HG02943 (cell line): ENCODE measurements at regions not wholly inside any gene's neighbourhood (a gene's known extent, or its start where the extent isn't known, plus 50 kb on each side); places are given as distances from the start of the nearest gene placed in this dataset.
A peak's percentile ranks its signal among the peaks of the same experiment; 100 is the strongest.
"Not testable (repeated sequence)": the region's sequence is repeated elsewhere in the genome, so short reads cannot be mapped to it uniquely, and the experiment has no call there.

Source experiments
- ATAC-seq: cut with Tn5 transposase; IDR thresholded peaks from one replicate; pipeline ENCODE4 v1.9.1; 2021; ENCODE audit warnings: mild to moderate bottlenecking, low read depth, moderate library complexity; ENCODE audit not compliant: unreplicated experiment

GRCh38 chr1:172793823-172794222, 134.9 kb downstream of the FASLG start:
- ATAC-seq = no peak

- ATAC-seq = no peak
Observed at GRCh38 chr1:172795741-172796140, 136.8 kb downstream of the FASLG start.

- ATAC-seq = not testable (repeated sequence)
Observed at GRCh38 chr1:172799804-172800203, 140.9 kb downstream of the FASLG start.

DNA sequence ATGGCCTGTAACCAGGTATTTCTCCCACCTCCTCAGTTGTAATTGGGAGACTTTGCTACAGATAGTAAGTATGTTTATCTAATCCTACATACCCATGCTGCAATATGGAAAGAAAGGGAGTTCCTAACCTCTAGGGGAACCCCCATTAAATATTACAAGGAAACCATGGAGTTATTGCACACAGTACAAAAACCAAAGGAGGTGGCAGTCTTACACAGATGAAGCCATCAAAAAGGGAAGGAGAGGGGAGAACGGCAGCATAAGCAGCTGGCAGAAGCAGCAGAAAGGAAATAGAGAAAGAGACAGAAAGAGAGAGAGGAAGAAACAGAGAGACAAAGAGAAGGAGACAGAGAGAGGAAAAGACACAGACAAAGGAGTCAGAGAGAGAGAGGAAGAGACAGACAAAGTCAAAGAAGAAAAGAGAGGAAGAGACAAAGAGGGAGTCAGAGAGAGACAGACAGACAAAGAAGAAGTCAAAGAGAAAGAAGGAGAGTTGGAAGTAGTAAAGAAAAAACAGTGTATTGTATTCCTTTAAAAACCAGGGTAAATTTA, 142.9 kb downstream of the FASLG start:
- ATAC-seq = no peak

DNA sequence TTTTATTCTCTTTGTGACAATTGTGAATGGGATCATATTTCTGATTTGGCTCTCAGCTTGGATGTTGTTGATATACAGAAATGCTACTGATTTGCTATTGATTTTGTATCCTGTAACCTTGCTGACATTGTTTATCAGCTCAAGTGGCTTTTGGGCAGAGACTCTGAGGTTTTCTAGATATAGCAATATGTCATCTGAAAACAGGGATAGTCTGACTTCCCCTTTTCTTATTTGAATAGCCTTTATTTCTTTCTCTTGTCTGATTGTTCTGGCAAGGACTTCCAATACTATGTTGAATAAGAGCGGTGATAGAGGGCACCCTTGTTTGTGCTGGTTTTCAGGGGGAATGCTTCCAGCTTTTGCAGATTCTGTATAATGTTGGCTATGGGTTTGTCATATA, 150.8 kb downstream of the FASLG start:
- ATAC-seq = no peak

GRCh38 chr1:172810480-172811175, 151.7 kb downstream of the FASLG start:
- no peak for ATAC-seq

- no peak for ATAC-seq
Observed at GRCh38 chr1:172811694-172812093, 152.8 kb downstream of the FASLG start.

- no peak for ATAC-seq
Observed at GRCh38 chr1:172812118-172812517, 153.2 kb downstream of the FASLG start.

DNA sequence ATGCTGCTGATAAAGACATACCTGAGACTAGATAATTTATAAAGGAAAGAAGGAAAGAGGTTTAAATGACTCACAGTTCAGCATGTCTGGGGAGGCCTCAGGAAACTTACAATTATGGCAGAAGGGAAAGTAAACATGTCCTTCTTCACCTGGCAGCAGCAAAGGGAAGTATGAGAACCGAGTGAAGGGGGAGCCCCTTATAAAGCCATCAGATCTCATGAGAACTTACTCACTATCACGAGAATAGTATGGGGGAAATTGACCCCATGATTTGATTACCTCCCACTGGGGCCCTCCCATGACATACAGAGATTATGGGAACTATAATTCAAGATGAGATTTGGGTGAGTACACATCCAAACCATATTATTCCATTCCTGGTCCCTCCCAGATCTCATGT, 154.4 kb downstream of the FASLG start:
- no peak for ATAC-seq

DNA sequence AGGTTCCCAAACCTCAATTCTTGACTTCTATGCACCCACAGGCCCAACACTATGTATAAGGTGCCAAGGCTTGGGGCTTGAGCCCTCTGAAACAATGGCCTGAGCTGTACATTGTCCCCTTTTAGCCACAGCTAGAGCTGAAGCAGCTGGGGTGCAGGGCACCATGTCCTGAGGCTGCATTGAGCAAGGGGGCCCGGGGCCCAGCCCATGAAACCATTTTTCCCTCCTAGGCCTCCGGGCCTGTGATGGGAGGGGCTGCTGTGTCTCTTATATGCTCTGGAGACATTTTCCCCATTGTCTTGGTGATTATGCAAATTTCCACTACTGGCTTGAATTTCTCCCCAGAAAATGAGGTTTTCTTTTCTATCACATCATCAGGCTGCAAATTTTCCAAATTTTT, 155.5 kb downstream of the FASLG start:
- ATAC-seq = no peak

GRCh38 chr1:172815740-172816139, 156.8 kb downstream of the FASLG start:
- ATAC-seq = no peak

GRCh38 chr1:172818841-172819527, 160.1 kb downstream of the FASLG start:
- peak; percentile 92 for ATAC-seq

- no peak for ATAC-seq
Observed at GRCh38 chr1:172820475-172821158, 161.7 kb downstream of the FASLG start.

DNA sequence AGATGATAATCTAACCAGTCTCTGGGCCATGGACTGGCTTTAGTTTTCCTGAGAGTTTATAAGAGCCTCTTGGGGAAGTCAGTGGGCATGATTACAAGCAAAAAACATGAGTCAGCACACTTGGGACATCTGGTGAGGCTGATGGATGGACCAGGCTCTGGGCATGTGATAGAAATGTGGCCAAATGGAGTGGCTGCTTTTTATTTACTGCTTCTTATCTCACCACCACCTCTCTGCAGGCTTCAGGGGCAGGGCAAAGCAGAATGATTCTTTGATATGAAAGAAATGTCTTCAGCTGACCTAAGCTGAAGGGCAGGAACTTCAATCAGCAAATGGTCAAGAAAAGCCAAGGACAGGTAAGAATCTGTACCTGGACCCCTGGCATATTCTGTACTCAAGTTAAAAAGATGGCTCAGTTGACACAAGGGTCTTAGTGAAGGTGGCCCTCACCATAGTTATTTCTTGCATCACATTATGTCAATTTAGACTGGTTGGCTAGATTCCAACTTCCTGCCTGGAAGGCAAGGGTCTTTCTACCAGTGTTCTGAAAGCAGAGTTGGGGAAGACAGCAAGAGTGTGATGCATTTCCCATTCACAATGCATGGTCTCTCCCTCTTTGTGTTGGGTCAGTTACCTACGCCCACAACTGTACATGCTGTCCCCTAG, 162.8 kb downstream of the FASLG start:
- ATAC-seq = no peak

GRCh38 chr1:172822886-172823285, 164.0 kb downstream of the FASLG start:
- no peak for ATAC-seq

GRCh38 chr1:172823534-172823933, 164.6 kb downstream of the FASLG start:
- ATAC-seq = no peak

DNA sequence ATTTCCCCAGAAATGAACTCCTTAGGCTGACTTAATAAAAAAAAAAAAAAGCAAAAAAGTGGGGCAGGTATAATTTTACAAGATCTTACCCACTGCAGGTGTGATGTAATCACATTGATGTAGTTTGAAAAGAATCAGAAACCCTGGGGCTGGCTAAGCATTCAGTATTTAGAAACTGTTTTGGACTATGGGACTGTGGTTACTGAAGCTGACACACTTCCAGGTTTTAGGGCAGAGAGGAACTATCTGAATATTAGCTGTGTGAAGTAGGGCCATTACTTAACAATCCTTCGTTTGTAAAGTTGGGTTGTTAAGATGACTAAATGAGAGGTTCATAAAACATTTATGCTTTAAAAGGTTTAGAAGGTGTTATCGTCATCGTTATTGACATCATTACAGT, 165.3 kb downstream of the FASLG start:
- ATAC-seq = no peak

- no peak for ATAC-seq
Observed at GRCh38 chr1:172826096-172826741, 167.3 kb downstream of the FASLG start.

DNA sequence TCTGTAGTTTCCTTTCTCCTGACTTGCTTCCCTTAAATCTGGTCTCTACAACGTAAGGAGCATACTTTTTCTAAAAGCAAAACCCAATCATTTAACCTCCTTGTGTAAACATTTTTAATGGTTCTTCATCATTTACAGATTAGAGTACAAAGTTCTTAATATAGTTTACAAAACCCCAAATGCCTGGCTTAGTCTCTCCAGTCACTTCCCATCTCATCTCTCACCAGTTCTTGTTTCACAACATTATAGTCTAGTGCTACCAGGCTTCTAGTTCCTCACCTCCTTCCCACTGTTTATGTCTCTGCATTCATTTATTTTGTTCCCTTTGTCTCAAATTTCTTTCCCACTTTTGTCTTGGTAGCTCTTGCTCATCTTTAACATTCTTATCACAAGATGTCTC, 168.4 kb downstream of the FASLG start:
- no peak for ATAC-seq

GRCh38 chr1:172827841-172828240, 168.9 kb downstream of the FASLG start:
- ATAC-seq = no peak
